A673 (cell line): ENCODE measurements at regions not wholly inside any gene's neighbourhood (a gene's known extent, or its start where the extent isn't known, plus 50 kb on each side); places are given as distances from the start of the nearest gene placed in this dataset.
"Not testable (repeated sequence)": the region's sequence is repeated elsewhere in the genome, so short reads cannot be mapped to it uniquely, and the experiment has no call there.

Experiments used
- BruUV-seq: library from RNA; stranded (reverse); fragments of 400-500 nt; replicated peaks from 2 replicates; lab custom pipeline; 2021; lab: Mats Ljungman, UMichigan
- CTCF ChIA-PET: fragments of 300-600 bp; sonication (Branson Sonifier 250); formaldehyde crosslinking; loops from one replicate; lab custom pipeline; 2022; ENCODE audit warnings: antibody characterized with exemption; lab: Charles Lee
- POLR2A ChIA-PET: fragments of 300-600 bp; sonication (Branson Sonifier 250); formaldehyde crosslinking; loops from one replicate; lab custom pipeline; 2022; ENCODE audit warnings: antibody characterized with exemption; ENCODE audit not compliant: low non-redundant PET; lab: Charles Lee
- DNase-seq: peaks from one replicate; pipeline ENCODE4 v3.0.0-alpha.2; 2015; ENCODE audit warnings: low spot score
- H3K27ac ChIP-seq: fragments of 200-600 bp; sonication (generic); 2 replicates; pipeline ENCODE4 v1.5.1; 2016; ENCODE audit warnings: mixed run types, low read depth, mild to moderate bottlenecking, mixed read lengths, antibody characterized with exemption, low read length; ENCODE audit not compliant: poor library complexity, severe bottlenecking
- H3K27me3 ChIP-seq: fragments of 200-600 bp; sonication (generic); replicated peaks from 2 replicates; pipeline ENCODE4 v1.6.1; 2017; ENCODE audit warnings: mixed run types, low read depth, mild to moderate bottlenecking, mixed read lengths, antibody characterized with exemption, low read length; ENCODE audit not compliant: insufficient read depth, poor library complexity
- H3K36me3 ChIP-seq: fragments of 200-600 bp; sonication (generic); 2 replicates; pipeline ENCODE4 v1.6.1; 2016; ENCODE audit warnings: mixed run types, mild to moderate bottlenecking, mixed read lengths, antibody characterized with exemption, low read length; ENCODE audit not compliant: insufficient read depth, poor library complexity, severe bottlenecking
- H3K4me1 ChIP-seq: fragments of 200-600 bp; sonication (generic); 2 replicates; pipeline ENCODE4 v1.6.1; 2017; ENCODE audit warnings: mixed run types, mild to moderate bottlenecking, mixed read lengths, antibody characterized with exemption, low read length; ENCODE audit not compliant: insufficient read depth, poor library complexity, severe bottlenecking
- H3K4me3 ChIP-seq: fragments of 200-600 bp; sonication (generic); 2 replicates; pipeline ENCODE4 v1.5.1; 2016; ENCODE audit warnings: low read depth, mixed run types, mild to moderate bottlenecking, mixed read lengths, low read length; ENCODE audit not compliant: poor library complexity, severe bottlenecking
- H3K9me3 ChIP-seq: fragments of 200-600 bp; sonication (generic); 2 replicates; pipeline ENCODE4 v1.6.1; 2016; ENCODE audit warnings: mixed run types, low read depth, mild to moderate bottlenecking, mixed read lengths, antibody characterized with exemption, low read length; ENCODE audit not compliant: poor library complexity, severe bottlenecking
- CTCF ChIP-seq: fragments of 300-800, 200-600 bp; sonication (generic); conservative IDR thresholded peaks from 2 replicates; pipeline ENCODE4 v1.5.1; 2017; ENCODE audit warnings: low read depth, mild to moderate bottlenecking, antibody characterized with exemption, low read length, moderate library complexity, mixed read lengths
- EZH2 ChIP-seq: fragments of 200-600 bp; sonication (generic); IDR thresholded peaks from 2 replicates; pipeline ENCODE4 v1.6.1; 2017; ENCODE audit warnings: borderline replicate concordance, low read depth, mild to moderate bottlenecking, mixed read lengths, antibody characterized with exemption, low read length; ENCODE audit not compliant: poor library complexity, severe bottlenecking
- intact Hi-C: fragments of 100-400 bp; cut with micrococcal nuclease; formaldehyde crosslinking; loops from one replicate; pipeline ENCODE4 v1.10.0; 2022; ENCODE audit not compliant: unreplicated experiment

- ChIA-PET POLR2A (no interaction called here), CTCF (no interaction called here)
- DNase-seq = no peak
- peaks cover 9% of the 10 kb centered on the region for H3K27me3 ChIP-seq
- intact Hi-C loops = no loop called here
- H3K27ac ChIP-seq = no peak overlapping the region
- BruUV-seq = no TSS peak
- no peak for TF ChIP-seq CTCF
- no peak overlapping the region for H3K4me3 ChIP-seq
- H3K36me3 ChIP-seq = no peaks in the 10 kb centered on the region
- peaks cover 3% of the 10 kb centered on the region for H3K9me3 ChIP-seq
- H3K4me1 ChIP-seq = peaks cover 7% of the 10 kb centered on the region
Observed at GRCh38 chr15:89019436-89019835, 68.8 kb upstream of the ABHD2 start.

GRCh38 chr15:89021224-89021623 is 67.0 kb upstream of the ABHD2 start:
- Histone ChIP-seq H3K9me3 (no peaks in the 10 kb centered on the region), H3K36me3 (no peaks in the 10 kb centered on the region), H3K4me3 (no peak overlapping the region), H3K4me1 (peaks cover 7% of the 10 kb centered on the region), H3K27me3 (peaks cover 4% of the 10 kb centered on the region), H3K27ac (no peak overlapping the region)
- no TSS peak for BruUV-seq
- TF ChIP-seq EZH2 (no peak), CTCF (no peak)
- intact Hi-C loops = no loop called here
- CTCF ChIA-PET = interaction anchor here (1.0 kb wide), 1 partner anchor 12 kb away, joined by 3 read pairs; no protein-coding TSS in a partner anchor
- DNase-seq = no peak
- POLR2A ChIA-PET = no interaction called here

- H3K27ac ChIP-seq, intact Hi-C loops, H3K9me3 ChIP-seq: not testable (repeated sequence)
Observed at GRCh38 chr15:89021886-89022285, 66.4 kb upstream of the ABHD2 start.

GRCh38 chr15:89023311-89023961 is 64.8 kb upstream of the ABHD2 start:
- BruUV-seq = no TSS peak
- no peak overlapping the region for H3K4me3 ChIP-seq
- no peak for TF ChIP-seq EZH2
- TF ChIP-seq CTCF = no peak
- H3K27me3 ChIP-seq = no peaks in the 10 kb centered on the region
- H3K36me3 ChIP-seq = no peaks in the 10 kb centered on the region
- H3K27ac ChIP-seq = no peak overlapping the region
- H3K4me1 ChIP-seq = no peaks in the 10 kb centered on the region
- CTCF ChIA-PET = interaction anchor here (0.7 kb wide), 1 partner anchor 57 kb away, joined by 3 read pairs; no protein-coding TSS in a partner anchor
- H3K9me3 ChIP-seq = no peaks in the 10 kb centered on the region
- DNase-seq = no peak
- POLR2A ChIA-PET = interaction anchor here (0.6 kb wide), 1 partner anchor 116 kb away, joined by 6 read pairs; no protein-coding TSS in a partner anchor
- intact Hi-C loops = no loop called here

More at GRCh38 chr15:89021886-89022285, 66.4 kb upstream of the ABHD2 start:
- H3K4me3 ChIP-seq, H3K4me1 ChIP-seq, DNase-seq, H3K36me3 ChIP-seq, BruUV-seq, CTCF ChIA-PET, POLR2A ChIA-PET, H3K27me3 ChIP-seq: not testable (repeated sequence)
